K562 (cell line): ENCODE measurements at regions not wholly inside any gene's neighbourhood (a gene's known extent, or its start where the extent isn't known, plus 50 kb on each side); places are given as distances from the start of the nearest gene placed in this dataset.

Experiments
- DNMT1 ChIP-seq: fragments of 450-650 bp; IDR thresholded peaks from 2 replicates; pipeline ENCODE4 v1.6.1; 2016; ENCODE audit warnings: antibody characterized with exemption, mild to moderate bottlenecking
- ESRRB ChIP-seq: fragments of 250-450 bp; sonication (Bioruptor Pico); IDR thresholded peaks from 2 replicates; pipeline ENCODE4 v1.5.0; 2020; ENCODE audit warnings: mild to moderate bottlenecking, moderate library complexity, borderline replicate concordance
- GABPA ChIP-seq: fragments of 200-800 bp; sonication (Bioruptor generic); conservative IDR thresholded peaks from 2 replicates; pipeline ENCODE4 v1.6.1; 2016; ENCODE audit warnings: low read depth, missing genetic modification characterization, missing compliant biosample characterization
- HNRNPK ChIP-seq: fragments of 200-400 bp; formaldehyde crosslinking; IDR thresholded peaks from one replicate; pipeline ENCODE4 v1.6.1; 2018; ENCODE audit warnings: mild to moderate bottlenecking, low read depth, low read length; ENCODE audit not compliant: poor library complexity, severe bottlenecking
- IRF9 ChIP-seq: fragments of 450-650 bp; IDR thresholded peaks from 2 replicates; pipeline ENCODE4 v1.6.1; 2016; ENCODE audit warnings: missing biosample characterization, missing genetic modification characterization
- KLF1 ChIP-seq: fragments of 450-650 bp; IDR thresholded peaks from 2 replicates; pipeline ENCODE4 v1.6.1; 2016; ENCODE audit warnings: missing genetic modification characterization, missing compliant biosample characterization
- LARP7 ChIP-seq: fragments of 450-650 bp; IDR thresholded peaks from 2 replicates; pipeline ENCODE4 v1.6.1; 2016
- RAD51 ChIP-seq: fragments of 450-650 bp; IDR thresholded peaks from 2 replicates; pipeline ENCODE4 v1.7.1; 2016; ENCODE audit warnings: low read depth, mild to moderate bottlenecking, borderline replicate concordance
- RCOR1 ChIP-seq, 2 experiments: IDR thresholded peaks; 2 replicates each; pipeline ENCODE4 v1.6.1; 2012; ENCODE audit warnings: low read depth in 2 of 2, low read length in 2 of 2, borderline replicate concordance in 1 of 2, improper control_type of control experiment in 1 of 2
- SIRT6 ChIP-seq: IDR thresholded peaks from one replicate; pipeline ENCODE4 v1.6.1; 2012; ENCODE audit warnings: low read depth, mild to moderate bottlenecking, control low read depth, inconsistent platforms, low read length, moderate library complexity
- SMARCE1 ChIP-seq: fragments of 450-650 bp; IDR thresholded peaks from 2 replicates; pipeline ENCODE4 v1.7.1; 2016; ENCODE audit warnings: mild to moderate bottlenecking
- SPI1 ChIP-seq: IDR thresholded peaks from 2 replicates; pipeline ENCODE4 v1.6.1; 2011; ENCODE audit warnings: low read depth, low read length, control low read depth, borderline replicate concordance
- SREBF1 ChIP-seq: fragments of 150-350 bp; IDR thresholded peaks from 2 replicates; pipeline ENCODE4 v1.6.1; 2014; ENCODE audit warnings: antibody characterized with exemption, low read depth, low read length, borderline replicate concordance
- THAP12 ChIP-seq: fragments of 250-450 bp; sonication (Bioruptor Pico); IDR thresholded peaks from 2 replicates; pipeline ENCODE4 v1.9.0; 2021; ENCODE audit warnings: mild to moderate bottlenecking, inconsistent platforms
- TRIM24 ChIP-seq, 2 experiments: fragments of 450-650 bp; IDR thresholded peaks; 2 replicates each; pipeline ENCODE4 v1.6.1; 2016
- ZKSCAN1 ChIP-seq: fragments of 150-350 bp; IDR thresholded peaks from 2 replicates; pipeline ENCODE4 v1.6.1; 2016; ENCODE audit warnings: low read depth, low read length
- ZNF584 ChIP-seq: fragments of 200-800 bp; sonication (Bioruptor generic); IDR thresholded peaks from 2 replicates; pipeline ENCODE4 v1.6.1; 2016; ENCODE audit warnings: low read depth, mild to moderate bottlenecking, missing genetic modification characterization, missing compliant biosample characterization
- TF ChIP-seq, protein P1 (sequence below): IDR thresholded peaks from 2 replicates; pipeline ENCODE4 v1.6.1; 2014; ENCODE audit warnings: antibody characterized with exemption
- TF ChIP-seq, protein P2 (sequence below): fragments of 450-650 bp; conservative IDR thresholded peaks from 2 replicates; pipeline ENCODE4 v1.6.1; 2016; ENCODE audit warnings: missing genetic modification characterization, low read depth, mild to moderate bottlenecking, missing compliant biosample characterization, moderate library complexity

DNA sequence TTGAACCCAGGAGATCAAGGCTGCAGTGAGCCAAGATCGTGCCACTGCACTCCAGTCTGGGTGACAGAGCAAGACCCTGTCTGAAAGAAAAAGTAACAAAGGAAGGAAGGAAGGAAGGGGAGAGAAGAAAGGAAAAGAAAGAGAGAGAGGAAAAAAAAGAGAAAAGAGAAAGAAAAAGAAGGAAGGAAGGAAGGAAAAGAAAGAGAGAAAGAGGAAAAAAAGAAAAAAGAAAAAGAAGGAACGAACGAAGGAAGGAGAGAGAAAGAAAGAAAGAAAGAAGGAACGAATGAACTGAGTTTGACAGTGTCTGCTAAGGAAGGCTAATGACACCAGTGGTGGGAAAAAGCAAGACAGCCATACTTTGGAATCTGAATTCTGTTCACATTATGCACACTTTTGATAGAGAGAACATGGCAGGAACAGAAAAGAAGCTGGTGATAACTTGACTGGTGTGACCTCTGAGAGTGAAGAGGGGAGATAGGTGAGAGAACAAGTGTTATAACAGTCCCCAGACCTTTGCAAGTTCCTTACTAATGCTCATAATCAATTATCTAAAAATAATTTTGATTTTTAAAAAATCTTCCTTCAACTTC, 93.3 kb upstream of the MYLIP start (continued):
- no peak for TF ChIP-seq GABPA (tag)
- no peak for TF ChIP-seq THAP12
- TF ChIP-seq SMARCE1, result 0 out of 2 replicates have a peak, but pooled peaks have one; percentile 19
- 0 out of 2 replicates have a peak, but pooled peaks have one; percentile 51 for TF ChIP-seq LARP7
- no peak for TF ChIP-seq RCOR1 (IDR thresholded peaks at IDR 0.05; ENCODE audit: borderline replicate concordance in 1 of 2, low read depth in 2 of 2, low read length in 2 of 2)
- 0 out of 4 replicates have a peak, but pooled peaks of 1 of the 2 experiments have one; percentile 23 for TF ChIP-seq TRIM24 (IDR thresholded peaks at IDR 0.05)
- TF ChIP-seq RAD51, result no peak
- no peak for TF ChIP-seq HNRNPK
- TF ChIP-seq ZNF584 (CRISPR knock-in tag), result no peak
- peak; percentile 91; the same call in 1 of the 2 replicates for TF ChIP-seq DNMT1
- TF ChIP-seq SPI1, result no peak
- TF ChIP-seq SREBF1, result no peak
- TF ChIP-seq SIRT6, result no peak
- TF ChIP-seq, protein P1, sequence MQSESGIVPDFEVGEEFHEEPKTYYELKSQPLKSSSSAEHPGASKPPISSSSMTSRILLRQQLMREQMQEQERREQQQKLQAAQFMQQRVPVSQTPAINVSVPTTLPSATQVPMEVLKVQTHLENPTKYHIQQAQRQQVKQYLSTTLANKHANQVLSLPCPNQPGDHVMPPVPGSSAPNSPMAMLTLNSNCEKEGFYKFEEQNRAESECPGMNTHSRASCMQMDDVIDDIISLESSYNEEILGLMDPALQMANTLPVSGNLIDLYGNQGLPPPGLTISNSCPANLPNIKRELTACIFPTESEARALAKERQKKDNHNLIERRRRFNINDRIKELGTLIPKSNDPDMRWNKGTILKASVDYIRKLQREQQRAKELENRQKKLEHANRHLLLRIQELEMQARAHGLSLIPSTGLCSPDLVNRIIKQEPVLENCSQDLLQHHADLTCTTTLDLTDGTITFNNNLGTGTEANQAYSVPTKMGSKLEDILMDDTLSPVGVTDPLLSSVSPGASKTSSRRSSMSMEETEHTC, result no peak
- no peak for TF ChIP-seq ESRRB (CRISPR knock-in tag)
- no peak for TF ChIP-seq KLF1 (tag)
- TF ChIP-seq ZKSCAN1, result no peak
- no peak for TF ChIP-seq IRF9
- TF ChIP-seq, protein P2, sequence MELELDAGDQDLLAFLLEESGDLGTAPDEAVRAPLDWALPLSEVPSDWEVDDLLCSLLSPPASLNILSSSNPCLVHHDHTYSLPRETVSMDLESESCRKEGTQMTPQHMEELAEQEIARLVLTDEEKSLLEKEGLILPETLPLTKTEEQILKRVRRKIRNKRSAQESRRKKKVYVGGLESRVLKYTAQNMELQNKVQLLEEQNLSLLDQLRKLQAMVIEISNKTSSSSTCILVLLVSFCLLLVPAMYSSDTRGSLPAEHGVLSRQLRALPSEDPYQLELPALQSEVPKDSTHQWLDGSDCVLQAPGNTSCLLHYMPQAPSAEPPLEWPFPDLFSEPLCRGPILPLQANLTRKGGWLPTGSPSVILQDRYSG, result no peak
